GM19463 (cell line): ENCODE measurements at regions not wholly inside any gene's neighbourhood (a gene's known extent, or its start where the extent isn't known, plus 50 kb on each side); places are given as distances from the start of the nearest gene placed in this dataset.

Experiments
- ATAC-seq: cut with Tn5 transposase; IDR thresholded peaks from one replicate; pipeline ENCODE4 v1.9.1; 2021; ENCODE audit warnings: mild to moderate bottlenecking, moderate library complexity; ENCODE audit not compliant: unreplicated experiment

DNA sequence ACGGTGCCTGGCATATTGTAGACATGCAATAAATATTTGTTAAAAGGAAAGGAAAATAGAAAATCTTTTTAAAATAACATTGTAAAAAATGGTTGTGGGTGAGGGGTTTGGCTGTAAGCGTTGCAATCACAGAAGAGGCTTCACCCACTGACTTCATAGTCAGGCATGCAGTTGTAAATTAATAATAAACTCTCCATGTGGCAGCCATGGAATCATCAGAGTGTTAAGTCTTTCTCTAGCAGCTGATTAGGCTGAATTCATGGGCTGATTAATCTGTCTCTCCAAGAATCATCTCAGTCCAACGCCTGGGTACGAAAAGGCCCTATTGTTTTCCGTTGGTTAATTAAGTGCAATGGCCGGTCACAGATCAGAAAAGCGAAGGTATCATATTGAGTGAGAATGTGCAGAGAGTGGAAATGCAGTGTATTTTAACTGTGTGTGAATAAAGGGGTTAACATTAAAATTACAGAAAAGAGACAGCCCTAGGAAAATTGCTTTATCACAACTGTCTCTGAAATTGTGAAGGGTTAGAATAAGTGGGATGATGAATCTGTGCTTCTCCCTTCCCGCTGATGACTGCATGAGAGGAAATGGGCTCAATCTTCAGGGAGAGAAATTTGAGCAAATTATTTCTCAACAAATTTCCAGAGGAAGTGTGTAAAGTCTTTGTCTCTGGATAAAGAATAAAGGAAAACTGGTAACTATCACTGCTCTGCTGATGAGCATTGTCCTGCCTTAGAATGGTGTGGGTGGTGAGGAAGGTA is 269.0 kb downstream of the FAM76B start:
- ATAC-seq = no peak

DNA sequence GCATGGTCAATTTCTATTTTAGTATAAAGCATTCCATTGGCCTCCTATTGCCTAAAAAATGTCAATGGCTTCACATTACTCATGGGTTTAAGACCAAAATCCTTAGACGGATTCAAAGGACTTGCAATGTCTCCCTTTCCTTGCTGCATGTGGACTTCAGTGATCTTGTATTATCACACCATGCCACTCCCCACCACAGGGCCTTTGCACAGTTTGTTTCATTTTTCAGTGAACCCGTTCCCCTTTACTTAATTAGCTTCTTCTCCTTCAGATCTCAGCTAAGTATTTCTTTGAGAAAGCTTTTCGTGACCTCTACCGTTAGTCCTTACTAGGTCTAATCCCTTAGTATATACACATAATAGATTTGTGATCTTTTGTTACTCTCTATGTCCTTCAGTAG is 269.7 kb downstream of the FAM76B start:
- ATAC-seq = no peak

GRCh38 chr11:95517453-95517852 is 272.1 kb downstream of the FAM76B start:
- ATAC-seq = no peak

GRCh38 chr11:95516786-95517185 is 272.8 kb downstream of the FAM76B start:
- ATAC-seq = no peak

GRCh38 chr11:95516175-95516574 is 273.4 kb downstream of the FAM76B start:
- ATAC-seq = no peak

- ATAC-seq = no peak
Observed at GRCh38 chr11:95515371-95515770, 274.2 kb downstream of the FAM76B start.

- no peak for ATAC-seq
Observed at GRCh38 chr11:95514416-95515110, 275.0 kb downstream of the FAM76B start.

GRCh38 chr11:95512682-95513081 is 276.9 kb downstream of the FAM76B start:
- ATAC-seq = no peak

- no peak for ATAC-seq
Observed at GRCh38 chr11:95512177-95512576, 277.4 kb downstream of the FAM76B start.

DNA sequence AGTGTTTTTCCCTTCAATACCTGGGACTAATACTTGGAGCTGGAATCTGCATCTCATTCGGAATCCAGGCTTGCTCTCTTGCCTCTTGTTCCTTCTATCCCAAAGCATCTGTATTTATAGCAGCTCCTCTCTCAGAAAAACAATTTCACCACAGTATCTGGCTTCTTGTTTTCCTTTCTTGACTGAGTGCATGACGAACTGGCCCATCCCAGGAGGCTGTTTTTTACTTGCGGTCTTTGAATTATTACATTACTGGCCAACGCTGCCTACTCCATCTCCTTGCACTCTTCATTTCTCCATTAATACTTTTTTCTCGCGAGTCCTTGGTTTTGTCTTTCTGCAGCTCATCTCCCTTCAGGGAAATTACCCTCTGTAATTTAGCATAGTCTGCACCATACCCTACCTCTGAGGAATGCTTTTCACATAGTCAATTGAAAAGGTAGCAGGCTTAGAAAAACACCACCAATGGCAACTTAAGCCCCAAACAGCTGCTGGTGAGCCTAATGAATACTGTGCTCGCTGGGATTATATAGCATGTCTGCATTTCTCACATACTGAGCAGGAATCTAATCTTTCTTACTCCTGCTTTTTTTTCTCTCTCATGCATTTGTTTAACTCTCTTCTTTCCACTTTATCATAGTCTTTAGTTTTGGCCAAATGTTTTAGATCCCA is 277.4 kb upstream of the SESN3 start:
- ATAC-seq = no peak

GRCh38 chr11:95507794-95508193 is 276.8 kb upstream of the SESN3 start:
- no peak for ATAC-seq

DNA sequence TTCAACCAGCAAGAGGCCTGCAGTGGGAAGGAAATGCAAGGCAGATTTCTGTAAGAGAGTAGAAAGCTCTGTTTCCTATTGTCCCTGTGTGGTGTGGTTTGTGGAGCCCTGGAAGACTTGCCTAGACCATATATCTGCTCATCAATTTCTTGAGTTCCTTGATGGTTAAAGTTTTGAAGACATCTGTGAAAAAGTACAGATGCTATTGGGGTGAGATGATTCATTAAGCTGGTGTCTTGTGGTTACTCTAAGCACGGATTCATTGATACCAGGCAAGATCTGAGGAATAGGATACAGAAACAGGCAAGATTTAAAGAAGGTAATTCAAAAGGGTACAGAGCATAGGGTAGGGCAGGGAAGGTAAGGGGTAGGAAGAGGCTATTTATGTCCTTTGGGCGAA is 275.8 kb upstream of the SESN3 start:
- ATAC-seq = no peak

- ATAC-seq = no peak
Observed at GRCh38 chr11:95505927-95506426, 275.0 kb upstream of the SESN3 start.

DNA sequence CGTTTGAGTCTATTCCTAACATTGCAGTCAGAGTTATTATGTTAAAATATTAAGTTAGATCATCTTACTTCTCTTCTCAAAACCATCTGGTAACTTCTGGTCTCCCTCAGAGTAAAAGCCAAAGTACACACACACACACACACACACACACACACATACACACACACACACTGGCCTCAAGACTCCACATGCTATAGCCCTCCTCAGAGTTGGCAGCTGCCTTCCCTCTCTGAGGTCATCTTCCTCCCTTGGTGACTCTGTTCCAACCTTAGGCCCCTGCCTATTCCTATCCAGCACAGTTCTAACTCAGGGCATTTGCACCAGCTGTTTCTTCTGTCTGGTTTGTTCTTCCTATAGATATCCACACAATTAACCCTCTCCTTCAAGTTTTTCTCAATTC is 272.0 kb upstream of the SESN3 start:
- no peak for ATAC-seq

GRCh38 chr11:95502522-95502921 is 271.5 kb upstream of the SESN3 start:
- ATAC-seq = no peak

GRCh38 chr11:95501761-95502266 is 270.8 kb upstream of the SESN3 start:
- no peak for ATAC-seq

GRCh38 chr11:95500466-95500865 is 269.5 kb upstream of the SESN3 start:
- ATAC-seq = no peak

GRCh38 chr11:95499516-95500135 is 268.6 kb upstream of the SESN3 start:
- no peak for ATAC-seq

DNA sequence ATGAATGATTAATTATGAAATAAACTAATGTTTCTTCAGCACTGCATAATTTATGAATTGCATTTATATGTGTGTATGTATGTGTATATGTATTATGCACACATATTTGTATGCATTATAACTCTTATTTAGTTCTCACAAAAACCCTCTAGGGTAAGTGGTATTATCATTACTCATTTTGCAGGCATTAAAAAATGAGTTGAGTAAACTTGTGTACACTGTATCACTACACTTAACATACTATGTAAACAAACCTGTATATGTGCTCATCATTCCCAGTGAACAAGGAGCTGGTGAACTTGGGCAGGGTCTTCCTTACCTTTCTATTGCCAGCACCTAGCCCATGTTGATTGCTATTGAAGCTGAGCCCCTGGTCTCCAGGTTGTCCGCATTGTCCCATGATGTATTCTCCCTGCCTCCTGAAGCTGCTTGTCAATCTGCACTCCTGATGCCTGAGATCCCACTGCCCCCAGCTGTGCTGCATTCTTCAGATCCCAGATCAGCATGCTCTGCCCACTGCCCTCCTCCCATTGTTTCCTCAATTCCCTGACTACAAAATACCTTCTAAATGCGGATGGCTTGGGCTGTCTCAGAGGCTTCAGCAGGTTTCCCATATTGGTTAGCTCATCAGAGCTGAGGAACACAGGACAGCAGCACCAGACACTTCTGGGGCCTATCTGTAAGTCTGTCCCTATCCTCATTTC is 267.9 kb upstream of the SESN3 start:
- ATAC-seq = no peak

DNA sequence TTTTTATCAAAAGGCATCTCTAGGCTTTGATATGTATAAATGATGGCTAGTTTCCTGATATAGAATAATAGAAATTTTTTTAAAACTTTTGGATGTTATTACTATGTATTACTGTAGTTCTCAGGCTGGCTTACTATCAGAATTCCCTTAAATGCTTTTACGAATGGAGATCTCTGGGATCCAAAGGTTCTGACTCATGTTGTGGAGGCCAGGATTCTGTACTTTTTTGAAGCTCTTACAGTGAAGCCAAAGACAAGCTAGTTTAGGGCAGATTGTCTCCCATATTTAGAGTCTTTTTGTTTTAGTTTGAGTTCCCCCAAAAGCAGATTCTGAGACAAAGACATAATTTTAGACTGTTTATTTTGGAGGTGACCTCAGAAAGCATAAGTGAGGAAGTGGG is 265.9 kb upstream of the SESN3 start:
- no peak for ATAC-seq

- no peak for ATAC-seq
Observed at GRCh38 chr11:95495706-95496105, 264.7 kb upstream of the SESN3 start.
